ENCODE measurements at regions not wholly inside any gene's neighbourhood (a gene's known extent, or its start where the extent isn't known, plus 50 kb on each side); places are given as distances from the start of the nearest gene placed in this dataset.

DNA sequence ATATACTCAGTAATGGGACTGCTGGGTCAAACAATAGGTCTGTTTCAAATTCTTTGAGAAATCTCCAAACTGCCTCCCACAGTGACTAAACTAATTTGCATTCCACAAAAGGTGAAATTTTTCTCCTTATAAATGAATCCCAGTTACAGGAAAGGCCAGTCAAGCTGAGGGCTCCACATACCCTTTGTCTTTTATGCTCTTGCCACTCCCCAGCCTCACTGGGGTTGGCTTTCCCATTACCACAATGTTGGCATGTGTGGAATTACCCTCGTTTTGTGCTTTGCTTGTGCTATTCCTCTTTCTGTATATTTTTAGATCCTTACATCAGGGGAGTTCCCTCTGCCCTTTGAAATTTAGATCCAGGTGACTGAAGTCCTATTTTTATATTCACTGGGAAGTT lies 220.2 kb upstream of the LCORL start:
- no peaks in the 10 kb centered on the region for H3K27me3 Mint-ChIP-seq (ENCODE audit: low read depth)
- H3K4me3 Mint-ChIP-seq = no peak overlapping the region
- TF ChIP-seq, protein P1, sequence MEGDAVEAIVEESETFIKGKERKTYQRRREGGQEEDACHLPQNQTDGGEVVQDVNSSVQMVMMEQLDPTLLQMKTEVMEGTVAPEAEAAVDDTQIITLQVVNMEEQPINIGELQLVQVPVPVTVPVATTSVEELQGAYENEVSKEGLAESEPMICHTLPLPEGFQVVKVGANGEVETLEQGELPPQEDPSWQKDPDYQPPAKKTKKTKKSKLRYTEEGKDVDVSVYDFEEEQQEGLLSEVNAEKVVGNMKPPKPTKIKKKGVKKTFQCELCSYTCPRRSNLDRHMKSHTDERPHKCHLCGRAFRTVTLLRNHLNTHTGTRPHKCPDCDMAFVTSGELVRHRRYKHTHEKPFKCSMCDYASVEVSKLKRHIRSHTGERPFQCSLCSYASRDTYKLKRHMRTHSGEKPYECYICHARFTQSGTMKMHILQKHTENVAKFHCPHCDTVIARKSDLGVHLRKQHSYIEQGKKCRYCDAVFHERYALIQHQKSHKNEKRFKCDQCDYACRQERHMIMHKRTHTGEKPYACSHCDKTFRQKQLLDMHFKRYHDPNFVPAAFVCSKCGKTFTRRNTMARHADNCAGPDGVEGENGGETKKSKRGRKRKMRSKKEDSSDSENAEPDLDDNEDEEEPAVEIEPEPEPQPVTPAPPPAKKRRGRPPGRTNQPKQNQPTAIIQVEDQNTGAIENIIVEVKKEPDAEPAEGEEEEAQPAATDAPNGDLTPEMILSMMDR (IDR thresholded peaks at IDR 0.05; ENCODE audit: unreplicated experiment) = no peak
- DNase-seq (ENCODE audit: low spot score in 2 of 2, unreplicated experiment in 2 of 2) = no peak
- H3K27ac Mint-ChIP-seq = no peak overlapping the region
- H3K4me1 Mint-ChIP-seq = peaks cover 3% of the 10 kb centered on the region
- H3K36me3 Mint-ChIP-seq = no peaks in the 10 kb centered on the region
- H3K9me3 Mint-ChIP-seq = peaks cover 2% of the 10 kb centered on the region

DNA sequence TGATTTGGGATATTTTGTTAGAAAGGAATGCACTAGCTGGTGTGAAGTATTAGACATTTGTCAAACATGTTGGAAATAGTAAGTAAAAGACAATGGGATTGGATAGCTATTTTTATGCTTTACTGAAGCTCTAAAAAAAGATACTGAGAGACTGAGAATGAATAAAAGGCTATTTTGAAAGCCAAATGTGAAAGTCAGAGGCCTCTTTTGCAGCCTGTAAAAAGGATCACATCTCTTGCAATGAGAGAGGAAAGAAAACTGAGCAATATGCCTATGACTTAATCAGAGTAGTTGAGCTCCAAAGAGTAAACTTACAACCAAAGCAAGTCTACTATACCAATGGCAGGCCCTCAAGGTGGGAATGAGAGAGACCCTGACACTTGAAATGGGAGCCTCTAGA lies 212.6 kb upstream of the LCORL start:
- Mint-ChIP-seq H3K27ac (no peak overlapping the region), H3K9me3 (peaks cover 24% of the 10 kb centered on the region), H3K36me3 (no peaks in the 10 kb centered on the region), H3K4me1 (no peaks in the 10 kb centered on the region), H3K27me3 (ENCODE audit: low read depth) (no peaks in the 10 kb centered on the region), H3K4me3 (no peak overlapping the region)
- TF ChIP-seq, protein P1 (IDR thresholded peaks at IDR 0.05; ENCODE audit: unreplicated experiment) = no peak
- no peak for DNase-seq (ENCODE audit: low spot score in 2 of 2, unreplicated experiment in 2 of 2)

DNA sequence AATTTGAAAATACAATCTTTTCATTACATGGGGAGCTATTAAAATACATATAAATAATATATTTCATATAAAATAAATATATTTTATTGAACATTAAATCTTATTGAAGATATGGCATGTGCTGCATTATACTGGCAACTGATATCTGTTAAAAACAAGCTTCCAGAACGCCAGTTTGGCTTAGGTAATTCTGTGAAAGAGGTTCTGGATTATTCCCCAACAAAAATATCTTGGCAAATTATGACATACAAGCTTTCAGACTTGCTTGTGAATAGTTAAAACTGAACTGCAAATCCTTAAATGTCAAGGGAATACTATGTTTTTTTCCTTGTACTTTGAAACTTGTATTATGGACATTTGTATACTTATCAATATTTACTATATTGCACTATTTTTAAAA lies 210.2 kb upstream of the LCORL start:
- Mint-ChIP-seq H3K27me3 (ENCODE audit: low read depth) (no peaks in the 10 kb centered on the region), H3K9me3 (peaks cover 42% of the 10 kb centered on the region), H3K4me3 (no peak overlapping the region), H3K36me3 (no peaks in the 10 kb centered on the region), H3K27ac (no peak overlapping the region), H3K4me1 (no peaks in the 10 kb centered on the region)
- TF ChIP-seq, protein P1 (IDR thresholded peaks at IDR 0.05; ENCODE audit: unreplicated experiment) = no peak
- DNase-seq (ENCODE audit: low spot score in 2 of 2, unreplicated experiment in 2 of 2) = no peak

DNA sequence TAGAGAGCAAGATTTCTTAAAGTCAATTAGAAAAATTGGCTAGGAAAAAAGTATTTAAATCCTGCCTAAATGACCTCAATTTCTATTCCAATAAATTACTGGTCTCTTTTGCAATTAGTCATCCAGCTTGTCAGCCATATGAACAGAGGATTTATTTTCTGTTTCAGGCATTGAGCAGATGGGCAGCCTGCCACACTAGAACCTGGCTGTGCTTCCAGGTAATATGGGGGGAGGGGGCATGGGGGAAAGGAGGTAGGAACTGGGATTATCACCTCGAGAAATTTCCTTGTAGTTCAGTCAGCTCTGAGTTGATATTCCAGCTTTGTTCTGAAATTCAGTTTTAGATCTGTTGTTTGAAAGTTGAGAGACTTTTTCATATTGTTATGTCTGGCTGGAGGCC lies 206.3 kb upstream of the LCORL start:
- Mint-ChIP-seq H3K9me3 (peaks cover 44% of the 10 kb centered on the region), H3K36me3 (no peaks in the 10 kb centered on the region), H3K27me3 (ENCODE audit: low read depth) (no peaks in the 10 kb centered on the region), H3K27ac (no peak overlapping the region), H3K4me1 (no peaks in the 10 kb centered on the region), H3K4me3 (no peak overlapping the region)
- TF ChIP-seq, protein P1 (IDR thresholded peaks at IDR 0.05; ENCODE audit: unreplicated experiment) = no peak
- DNase-seq (ENCODE audit: low spot score in 2 of 2, unreplicated experiment in 2 of 2) = no peak

DNA sequence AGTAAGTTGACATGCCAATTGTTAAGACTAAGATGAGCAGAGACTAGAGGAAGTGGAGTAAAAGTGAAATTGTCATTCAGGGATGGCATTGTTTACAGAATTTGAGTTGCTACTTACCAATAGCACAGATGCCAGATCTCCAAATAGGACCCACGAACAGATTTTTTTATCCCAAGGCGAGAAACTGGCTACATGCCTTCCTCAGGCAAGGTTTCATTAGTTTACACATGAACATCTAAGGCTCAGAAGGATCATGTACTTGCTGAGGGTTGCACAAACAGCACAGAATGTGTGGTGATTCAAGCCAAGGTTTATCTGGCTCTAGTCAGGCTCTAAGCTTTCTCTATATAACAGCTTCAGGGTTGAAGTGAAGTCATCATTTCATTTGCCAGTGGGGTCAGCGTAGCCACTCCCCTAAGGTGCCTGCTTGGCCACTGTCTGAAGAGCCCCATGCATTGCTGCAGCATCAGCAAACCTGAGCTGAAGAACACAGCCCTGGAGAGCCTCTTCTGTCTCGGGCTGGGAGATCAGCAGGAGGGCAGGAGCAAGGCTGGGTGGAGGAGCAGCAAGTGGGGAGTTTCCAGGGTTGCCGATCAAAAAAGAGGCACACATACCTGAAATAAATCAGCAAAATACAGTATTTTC lies 193.0 kb upstream of the LCORL start:
- Mint-ChIP-seq H3K27ac (no peak overlapping the region), H3K9me3 (peaks cover 19% of the 10 kb centered on the region), H3K4me1 (no peaks in the 10 kb centered on the region), H3K27me3 (ENCODE audit: low read depth) (peaks cover 31% of the 10 kb centered on the region), H3K36me3 (no peaks in the 10 kb centered on the region), H3K4me3 (no peak overlapping the region)
- TF ChIP-seq, protein P1 (IDR thresholded peaks at IDR 0.05; ENCODE audit: unreplicated experiment) = no peak
- no peak for DNase-seq (ENCODE audit: low spot score in 2 of 2, unreplicated experiment in 2 of 2)
